Stimulated activated effector memory CD8-positive, alpha-beta T cell treated with anti-CD3 and anti-CD28 coated beads, Interleukin-12 subunit alpha, Interleukin-12 subunit beta, amount 100 ng/mL, for 72 hours (primary cell): ENCODE measurements at regions not wholly inside any gene's neighbourhood (a gene's known extent, or its start where the extent isn't known, plus 50 kb on each side); places are given as distances from the start of the nearest gene placed in this dataset.

Experiments
- ATAC-seq: fragments of 150-1000 bp; cut with Tn5 transposase; 2 replicates; pipeline ENCODE4 v1.10.0; 2021
- DNase-seq, 2 donors: peaks; one replicate each; pipeline ENCODE4 v3.0.0; 2021 to 2022; ENCODE audit warnings: low spot score in 2 of 2
- H3K27ac Mint-ChIP-seq: one replicate; pipeline ENCODE4 v1.8.0; 2022; ENCODE audit warnings: mild to moderate bottlenecking, mixed read lengths
- H3K36me3 Mint-ChIP-seq: one replicate; pipeline ENCODE4 v1.8.0; 2022; ENCODE audit warnings: mild to moderate bottlenecking, mixed read lengths
- H3K4me1 Mint-ChIP-seq: one replicate; pipeline ENCODE4 v1.8.0; 2022; ENCODE audit warnings: mixed read lengths
- H3K4me3 Mint-ChIP-seq: one replicate; pipeline ENCODE4 v1.8.0; 2022; ENCODE audit warnings: mild to moderate bottlenecking, mixed read lengths
- H3K9me3 Mint-ChIP-seq: one replicate; pipeline ENCODE4 v1.8.0; 2022; ENCODE audit warnings: mixed read lengths

- Mint-ChIP-seq H3K4me3 (no peak overlapping the region), H3K36me3 (no peaks in the 10 kb centered on the region), H3K4me1 (peaks cover 4% of the 10 kb centered on the region), H3K27ac (no peak overlapping the region), H3K9me3 (no peaks in the 10 kb centered on the region)
- DNase-seq = no peak
- no peak for ATAC-seq
These were observed 625.4 kb upstream of the TBL1XR1 start for GRCh38 chr3:177822681-177823096.

DNA sequence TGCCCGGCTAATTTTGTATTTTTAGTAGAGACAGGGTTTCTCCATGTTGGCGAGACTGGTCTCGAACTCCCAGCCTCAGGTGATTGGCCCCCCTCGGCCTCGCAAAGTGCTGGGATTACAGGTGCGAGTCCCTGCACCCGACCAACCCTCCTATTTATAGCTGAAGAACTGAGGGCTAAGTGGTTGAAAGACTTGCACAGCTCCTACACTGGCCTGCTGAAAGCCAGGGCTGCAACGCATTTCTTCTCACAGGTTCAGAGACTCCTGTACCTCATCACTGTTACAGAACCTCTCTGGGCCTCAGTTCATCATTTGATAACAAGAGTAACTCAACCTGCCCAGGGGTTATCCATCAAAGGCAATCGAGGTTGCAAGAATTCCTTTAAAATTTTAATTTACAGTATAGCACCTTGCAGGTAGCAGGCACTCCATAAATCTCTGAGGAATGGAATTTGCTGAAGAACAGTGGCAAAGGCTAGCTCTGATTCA, 626.5 kb upstream of the TBL1XR1 start:
- Mint-ChIP-seq H3K27ac (no peak overlapping the region), H3K4me3 (no peak overlapping the region), H3K36me3 (no peaks in the 10 kb centered on the region), H3K9me3 (no peaks in the 10 kb centered on the region), H3K4me1 (peaks cover 6% of the 10 kb centered on the region)
- ATAC-seq (no peak), DNase-seq (no peak)

DNA sequence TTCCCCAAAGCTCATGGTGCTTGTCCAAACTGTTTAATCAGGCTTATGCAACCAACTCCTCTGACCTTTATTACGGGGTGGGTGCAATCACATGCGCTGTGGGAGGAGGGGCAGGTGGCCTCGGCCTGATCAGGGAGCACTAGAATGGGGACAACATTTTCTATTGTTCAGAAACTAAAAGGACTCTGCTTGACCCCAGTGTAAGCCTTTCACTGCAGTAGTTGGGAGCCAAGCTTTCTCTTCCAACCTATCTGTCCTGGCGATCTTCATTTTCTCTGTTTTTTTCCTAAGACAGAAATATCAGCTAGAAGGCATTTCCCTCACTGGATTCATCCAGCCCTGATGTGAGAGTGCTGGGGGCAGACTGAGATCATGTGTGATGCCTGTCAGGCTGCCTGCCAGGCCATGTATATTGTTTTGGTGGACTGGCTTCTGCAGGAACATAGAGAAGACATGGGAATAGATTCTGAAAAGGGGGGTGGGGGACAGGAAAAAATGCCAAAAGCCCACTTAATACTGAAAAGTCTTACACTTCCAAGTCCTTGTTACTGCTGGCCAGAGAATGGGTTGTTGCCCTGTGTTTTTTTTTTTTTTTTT, 627.0 kb upstream of the TBL1XR1 start:
- ATAC-seq = no peak
- Mint-ChIP-seq H3K9me3 (no peaks in the 10 kb centered on the region), H3K27ac (no peak overlapping the region), H3K36me3 (no peaks in the 10 kb centered on the region), H3K4me3 (no peak overlapping the region), H3K4me1 (peaks cover 6% of the 10 kb centered on the region)
- no peak for DNase-seq

DNA sequence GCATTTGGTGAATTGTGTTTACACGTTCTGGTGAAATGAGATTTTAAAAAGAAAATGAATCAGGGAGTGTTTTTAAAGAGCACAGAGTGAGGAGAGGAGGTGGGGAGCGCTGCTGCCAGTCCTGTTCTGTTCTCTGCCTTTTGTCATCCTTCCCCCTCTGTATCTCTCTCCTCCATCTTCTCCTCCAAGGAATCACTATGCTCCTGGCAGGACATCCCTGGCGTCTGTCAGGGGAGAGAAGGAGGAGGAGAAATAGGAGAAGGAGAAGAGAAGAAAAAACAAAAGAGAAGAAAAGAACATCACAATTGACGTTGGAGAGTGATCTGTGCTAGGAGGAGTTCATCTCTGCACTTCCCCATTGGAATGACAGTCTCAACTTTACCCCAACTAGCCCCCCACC, 627.6 kb upstream of the TBL1XR1 start:
- no peaks in the 10 kb centered on the region for H3K36me3 Mint-ChIP-seq
- no peak overlapping the region for H3K4me3 Mint-ChIP-seq
- peaks cover 6% of the 10 kb centered on the region for H3K4me1 Mint-ChIP-seq
- H3K9me3 Mint-ChIP-seq = no peaks in the 10 kb centered on the region
- ATAC-seq = no peak
- DNase-seq = no peak
- H3K27ac Mint-ChIP-seq = no peak overlapping the region

- Mint-ChIP-seq H3K9me3 (no peaks in the 10 kb centered on the region), H3K4me1 (peaks cover 15% of the 10 kb centered on the region), H3K27ac (no peak overlapping the region), H3K4me3 (no peak overlapping the region), H3K36me3 (no peaks in the 10 kb centered on the region)
- DNase-seq (no peak), ATAC-seq (no peak)
These were observed 629.0 kb upstream of the TBL1XR1 start for GRCh38 chr3:177826253-177826652.

GRCh38 chr3:177827511-177828207, 630.4 kb upstream of the TBL1XR1 start:
- peaks cover 17% of the 10 kb centered on the region for H3K4me1 Mint-ChIP-seq
- no peaks in the 10 kb centered on the region for H3K36me3 Mint-ChIP-seq
- H3K4me3 Mint-ChIP-seq = no peak overlapping the region
- H3K9me3 Mint-ChIP-seq = no peaks in the 10 kb centered on the region
- ATAC-seq = peak; percentile 53
- H3K27ac Mint-ChIP-seq = no peak overlapping the region
- DNase-seq = no peak

DNA sequence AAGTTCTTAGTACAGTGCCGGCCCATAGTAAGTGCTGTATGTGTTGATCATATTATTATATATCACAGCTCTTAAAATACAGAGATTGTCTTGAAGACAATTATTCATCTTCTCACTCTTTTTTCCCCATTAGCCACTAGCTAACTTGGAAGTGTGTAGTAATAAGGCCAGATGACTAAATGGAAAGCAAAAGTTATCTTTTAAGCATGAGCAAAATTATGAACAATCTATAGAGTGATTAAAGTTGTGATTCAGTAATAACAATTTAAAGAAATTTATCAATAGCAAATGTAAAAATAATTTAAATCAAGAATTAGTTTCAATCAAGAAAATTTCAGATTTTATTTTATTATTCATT, 630.9 kb upstream of the TBL1XR1 start:
- Mint-ChIP-seq H3K4me1 (peaks cover 17% of the 10 kb centered on the region), H3K4me3 (no peak overlapping the region), H3K27ac (no peak overlapping the region), H3K36me3 (no peaks in the 10 kb centered on the region), H3K9me3 (no peaks in the 10 kb centered on the region)
- ATAC-seq (no peak), DNase-seq (no peak)

DNA sequence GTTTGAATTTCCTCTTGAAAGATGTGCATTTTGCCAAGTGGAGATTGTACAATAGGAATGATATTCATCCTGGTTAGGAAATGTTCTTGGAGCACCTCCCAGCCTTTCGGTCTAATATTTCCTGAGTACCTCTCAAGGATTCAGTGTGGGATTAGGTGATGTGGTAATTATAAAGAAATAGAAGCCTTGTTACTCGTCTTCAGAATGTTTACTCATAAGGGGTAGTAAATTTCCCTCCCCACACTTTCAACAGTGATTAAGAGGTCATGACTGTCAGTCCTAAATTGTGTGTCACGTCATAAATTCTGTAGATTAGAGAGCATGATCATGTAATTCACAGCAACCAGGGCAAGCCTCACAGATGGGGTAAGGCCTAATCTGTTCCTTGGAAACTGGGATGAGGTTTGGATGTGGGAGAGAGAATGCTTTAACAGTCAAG, 633.1 kb upstream of the TBL1XR1 start:
- DNase-seq (no peak), ATAC-seq (peak; percentile 71)

DNA sequence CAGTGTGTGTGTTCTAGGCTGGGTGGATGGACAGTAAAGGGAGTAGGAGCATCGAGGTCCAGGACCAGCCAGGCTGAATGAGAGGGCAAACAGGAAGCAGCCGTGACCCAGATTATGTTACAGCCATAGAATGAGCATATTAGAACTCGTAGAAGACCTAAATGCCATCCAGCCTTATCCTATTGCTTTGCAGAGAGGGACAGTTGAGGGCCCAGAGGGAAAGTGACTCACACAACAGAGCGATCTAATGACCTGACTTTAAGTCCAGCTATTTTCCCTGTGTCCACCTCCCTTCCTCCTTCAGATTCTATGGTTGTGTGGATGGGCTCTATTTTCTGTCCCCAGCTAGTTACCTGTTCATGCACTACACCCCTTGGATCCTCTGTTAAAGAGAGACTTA, 634.1 kb upstream of the TBL1XR1 start:
- H3K9me3 Mint-ChIP-seq = no peaks in the 10 kb centered on the region
- H3K4me3 Mint-ChIP-seq = no peak overlapping the region
- no peaks in the 10 kb centered on the region for H3K36me3 Mint-ChIP-seq
- DNase-seq = no peak
- no peak for ATAC-seq
- H3K4me1 Mint-ChIP-seq = peaks cover 17% of the 10 kb centered on the region
- H3K27ac Mint-ChIP-seq = no peak overlapping the region

More for the DNA sequence above, 633.1 kb upstream of the TBL1XR1 start:
- H3K4me3 Mint-ChIP-seq = no peak overlapping the region
- H3K9me3 Mint-ChIP-seq = no peaks in the 10 kb centered on the region
- H3K4me1 Mint-ChIP-seq = peaks cover 17% of the 10 kb centered on the region
- no peaks in the 10 kb centered on the region for H3K36me3 Mint-ChIP-seq
- no peak overlapping the region for H3K27ac Mint-ChIP-seq

GRCh38 chr3:177832880-177833279, 635.6 kb upstream of the TBL1XR1 start:
- Mint-ChIP-seq H3K4me1 (peaks cover 11% of the 10 kb centered on the region), H3K36me3 (no peaks in the 10 kb centered on the region), H3K9me3 (no peaks in the 10 kb centered on the region), H3K4me3 (no peak overlapping the region), H3K27ac (no peak overlapping the region)
- DNase-seq (no peak), ATAC-seq (no peak)

GRCh38 chr3:177833332-177833731, 636.0 kb upstream of the TBL1XR1 start:
- Mint-ChIP-seq H3K9me3 (no peaks in the 10 kb centered on the region), H3K36me3 (no peaks in the 10 kb centered on the region)

GRCh38 chr3:177835008-177835407, 637.7 kb upstream of the TBL1XR1 start:
- Mint-ChIP-seq H3K27ac (no peak overlapping the region), H3K36me3 (no peaks in the 10 kb centered on the region), H3K4me1 (peaks cover 11% of the 10 kb centered on the region), H3K9me3 (no peaks in the 10 kb centered on the region), H3K4me3 (no peak overlapping the region)
- ATAC-seq (no peak), DNase-seq (no peak)

More at GRCh38 chr3:177833332-177833731, 636.0 kb upstream of the TBL1XR1 start:
- ATAC-seq (no peak), DNase-seq (no peak)
- Mint-ChIP-seq H3K4me1 (peaks cover 11% of the 10 kb centered on the region), H3K27ac (no peak overlapping the region), H3K4me3 (no peak overlapping the region)

GRCh38 chr3:177835917-177836316, 638.6 kb upstream of the TBL1XR1 start:
- H3K4me3 Mint-ChIP-seq = no peak overlapping the region
- H3K9me3 Mint-ChIP-seq = no peaks in the 10 kb centered on the region
- no peak overlapping the region for H3K27ac Mint-ChIP-seq
- no peaks in the 10 kb centered on the region for H3K36me3 Mint-ChIP-seq
- DNase-seq (no peak), ATAC-seq (peak; percentile 69)
- H3K4me1 Mint-ChIP-seq = peaks cover 5% of the 10 kb centered on the region

GRCh38 chr3:177836671-177837070, 639.4 kb upstream of the TBL1XR1 start:
- Mint-ChIP-seq H3K27ac (no peak overlapping the region), H3K4me3 (no peak overlapping the region), H3K4me1 (no peaks in the 10 kb centered on the region), H3K36me3 (no peaks in the 10 kb centered on the region), H3K9me3 (no peaks in the 10 kb centered on the region)
- DNase-seq (no peak), ATAC-seq (no peak)

GRCh38 chr3:177837951-177838655, 640.8 kb upstream of the TBL1XR1 start:
- Mint-ChIP-seq H3K36me3 (no peaks in the 10 kb centered on the region), H3K4me3 (no peak overlapping the region), H3K27ac (no peak overlapping the region), H3K4me1 (no peaks in the 10 kb centered on the region), H3K9me3 (no peaks in the 10 kb centered on the region)
- ATAC-seq = no peak
- DNase-seq = no peak
